HepG2 (cell line): ENCODE measurements at regions not wholly inside any gene's neighbourhood (a gene's known extent, or its start where the extent isn't known, plus 50 kb on each side); places are given as distances from the start of the nearest gene placed in this dataset.

Source experiments
- ETV5 ChIP-seq: IDR thresholded peaks from 2 replicates; pipeline ENCODE4 v1.6.1; 2018; ENCODE audit warnings: missing biosample characterization, missing genetic modification reagents, inconsistent platforms, borderline replicate concordance
- HIVEP1 ChIP-seq: sonication (generic); formaldehyde crosslinking; IDR thresholded peaks from 2 replicates; pipeline ENCODE4 v1.4.0; 2020; ENCODE audit warnings: mild to moderate bottlenecking, missing genetic modification reagents
- HNF4A ChIP-seq: sonication (generic); formaldehyde crosslinking; IDR thresholded peaks from 2 replicates; pipeline ENCODE4 v1.4.0; 2020; ENCODE audit warnings: missing genetic modification reagents
- MAZ ChIP-seq, 2 experiments: sonication (generic) in 1 of 2; formaldehyde crosslinking in 1 of 2; IDR thresholded peaks; 2 replicates each; pipeline versions ENCODE4 v1.5.0 to v1.6.1; 2012 to 2020; ENCODE audit warnings: low read depth in 2 of 2, mild to moderate bottlenecking in 2 of 2, borderline replicate concordance in 1 of 2, improper control_type of control experiment in 1 of 2, low read length in 1 of 2, missing genetic modification reagents in 1 of 2, moderate library complexity in 1 of 2
- PAF1 ChIP-seq: IDR thresholded peaks from 2 replicates; pipeline ENCODE4 v1.6.1; 2016; ENCODE audit warnings: missing genetic modification reagents, missing compliant biosample characterization
- RARA ChIP-seq: IDR thresholded peaks from 2 replicates; pipeline ENCODE4 v1.6.1; 2016; ENCODE audit warnings: missing genetic modification reagents, missing compliant biosample characterization
- ZNF550 ChIP-seq: sonication (generic); formaldehyde crosslinking; IDR thresholded peaks from 2 replicates; pipeline ENCODE4 v1.4.0; 2020; ENCODE audit warnings: mild to moderate bottlenecking, missing genetic modification reagents, borderline replicate concordance
- ZNF878 ChIP-seq: sonication (generic); formaldehyde crosslinking; IDR thresholded peaks from 2 replicates; pipeline ENCODE4 v1.8.1; 2023; ENCODE audit warnings: mild to moderate bottlenecking, missing genetic modification reagents, moderate library complexity
- ZSCAN22 ChIP-seq: sonication (generic); formaldehyde crosslinking; IDR thresholded peaks from 2 replicates; pipeline ENCODE4 v1.4.0; 2020; ENCODE audit warnings: mild to moderate bottlenecking, missing genetic modification reagents
- TF ChIP-seq, protein P1 (sequence below): sonication (generic); formaldehyde crosslinking; IDR thresholded peaks from one replicate; pipeline ENCODE4 v1.5.1; 2020; ENCODE audit warnings: mild to moderate bottlenecking, missing genetic modification reagents; ENCODE audit errors: not compliant biosample characterization
- TF ChIP-seq, protein P2 (sequence below): fragments of 450-650 bp; IDR thresholded peaks from 2 replicates; pipeline ENCODE4 v1.6.1; 2016

DNA sequence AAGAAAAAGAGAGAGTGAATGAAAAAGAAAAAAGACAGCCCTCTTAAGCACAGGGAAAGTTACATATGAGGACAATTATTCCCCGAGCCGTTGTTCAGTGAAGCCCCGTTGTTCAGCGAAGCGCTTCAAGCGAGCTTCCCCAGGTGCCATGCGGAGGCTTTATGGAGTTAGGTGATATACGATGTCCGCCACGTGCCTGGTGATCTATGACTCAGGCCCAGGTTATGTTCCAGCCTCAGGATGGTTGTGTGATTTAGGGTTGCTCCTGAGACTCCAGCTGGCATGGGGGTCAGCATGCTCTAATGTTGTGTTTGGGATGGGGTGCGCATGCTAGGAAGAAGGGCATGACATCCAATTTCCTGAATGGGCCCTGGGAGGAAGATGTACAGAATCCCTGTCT, 365.6 kb downstream of the CDK5RAP2 start (continued):
- TF ChIP-seq, protein P1, sequence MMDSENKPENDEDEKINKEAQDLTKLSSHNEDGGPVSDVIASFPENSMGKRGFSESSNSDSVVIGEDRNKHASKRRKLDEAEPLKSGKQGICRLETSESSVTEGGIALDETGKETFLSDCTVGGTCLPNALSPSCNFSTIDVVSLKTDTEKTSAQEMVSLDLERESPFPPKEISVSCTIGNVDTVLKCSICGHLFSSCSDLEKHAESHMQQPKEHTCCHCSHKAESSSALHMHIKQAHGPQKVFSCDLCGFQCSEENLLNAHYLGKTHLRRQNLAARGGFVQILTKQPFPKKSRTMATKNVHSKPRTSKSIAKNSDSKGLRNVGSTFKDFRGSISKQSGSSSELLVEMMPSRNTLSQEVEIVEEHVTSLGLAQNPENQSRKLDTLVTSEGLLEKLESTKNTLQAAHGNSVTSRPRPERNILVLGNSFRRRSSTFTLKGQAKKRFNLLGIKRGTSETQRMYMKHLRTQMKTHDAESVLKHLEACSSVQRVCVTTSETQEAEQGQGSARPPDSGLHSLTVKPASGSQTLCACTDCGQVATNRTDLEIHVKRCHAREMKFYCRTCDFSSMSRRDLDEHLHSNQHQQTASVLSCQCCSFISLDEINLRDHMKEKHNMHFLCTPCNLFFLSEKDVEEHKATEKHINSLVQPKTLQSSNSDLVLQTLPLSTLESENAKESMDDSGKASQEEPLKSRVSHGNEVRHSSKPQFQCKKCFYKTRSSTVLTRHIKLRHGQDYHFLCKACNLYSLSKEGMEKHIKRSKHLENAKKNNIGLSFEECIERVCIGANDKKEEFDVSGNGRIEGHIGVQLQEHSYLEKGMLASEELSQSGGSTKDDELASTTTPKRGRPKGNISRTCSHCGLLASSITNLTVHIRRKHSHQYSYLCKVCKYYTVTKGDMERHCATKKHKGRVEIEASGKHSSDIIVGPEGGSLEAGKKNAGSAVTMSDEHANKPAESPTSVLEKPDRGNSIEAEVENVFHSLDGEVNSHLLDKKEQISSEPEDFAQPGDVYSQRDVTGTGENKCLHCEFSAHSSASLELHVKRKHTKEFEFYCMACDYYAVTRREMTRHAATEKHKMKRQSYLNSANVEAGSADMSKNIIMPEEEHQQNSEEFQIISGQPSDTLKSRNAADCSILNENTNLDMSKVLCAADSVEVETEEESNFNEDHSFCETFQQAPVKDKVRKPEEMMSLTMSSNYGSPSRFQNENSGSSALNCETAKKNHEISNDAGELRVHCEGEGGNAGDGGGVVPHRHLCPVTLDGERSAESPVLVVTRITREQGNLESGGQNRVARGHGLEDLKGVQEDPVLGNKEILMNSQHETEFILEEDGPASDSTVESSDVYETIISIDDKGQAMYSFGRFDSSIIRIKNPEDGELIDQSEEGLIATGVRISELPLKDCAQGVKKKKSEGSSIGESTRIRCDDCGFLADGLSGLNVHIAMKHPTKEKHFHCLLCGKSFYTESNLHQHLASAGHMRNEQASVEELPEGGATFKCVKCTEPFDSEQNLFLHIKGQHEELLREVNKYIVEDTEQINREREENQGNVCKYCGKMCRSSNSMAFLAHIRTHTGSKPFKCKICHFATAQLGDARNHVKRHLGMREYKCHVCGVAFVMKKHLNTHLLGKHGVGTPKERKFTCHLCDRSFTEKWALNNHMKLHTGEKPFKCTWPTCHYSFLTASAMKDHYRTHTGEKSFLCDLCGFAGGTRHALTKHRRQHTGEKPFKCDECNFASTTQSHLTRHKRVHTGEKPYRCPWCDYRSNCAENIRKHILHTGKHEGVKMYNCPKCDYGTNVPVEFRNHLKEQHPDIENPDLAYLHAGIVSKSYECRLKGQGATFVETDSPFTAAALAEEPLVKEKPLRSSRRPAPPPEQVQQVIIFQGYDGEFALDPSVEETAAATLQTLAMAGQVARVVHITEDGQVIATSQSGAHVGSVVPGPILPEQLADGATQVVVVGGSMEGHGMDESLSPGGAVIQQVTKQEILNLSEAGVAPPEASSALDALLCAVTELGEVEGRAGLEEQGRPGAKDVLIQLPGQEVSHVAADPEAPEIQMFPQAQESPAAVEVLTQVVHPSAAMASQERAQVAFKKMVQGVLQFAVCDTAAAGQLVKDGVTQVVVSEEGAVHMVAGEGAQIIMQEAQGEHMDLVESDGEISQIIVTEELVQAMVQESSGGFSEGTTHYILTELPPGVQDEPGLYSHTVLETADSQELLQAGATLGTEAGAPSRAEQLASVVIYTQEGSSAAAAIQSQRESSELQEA (CRISPR knock-in tag) = no peak
- TF ChIP-seq RARA (CRISPR knock-in tag) = no peak
- TF ChIP-seq HIVEP1 (CRISPR knock-in tag) = no peak
- no peak for TF ChIP-seq MAZ (IDR thresholded peaks at IDR 0.05; ENCODE audit: borderline replicate concordance, low read depth, low read length)
- no peak for TF ChIP-seq MAZ (CRISPR knock-in tag; IDR thresholded peaks at IDR 0.05; ENCODE audit: low read depth)
- TF ChIP-seq PAF1 (CRISPR knock-in tag) = no peak
- no peak for TF ChIP-seq ZSCAN22
- no peak for TF ChIP-seq ETV5 (CRISPR knock-in tag)
- TF ChIP-seq, protein P2, sequence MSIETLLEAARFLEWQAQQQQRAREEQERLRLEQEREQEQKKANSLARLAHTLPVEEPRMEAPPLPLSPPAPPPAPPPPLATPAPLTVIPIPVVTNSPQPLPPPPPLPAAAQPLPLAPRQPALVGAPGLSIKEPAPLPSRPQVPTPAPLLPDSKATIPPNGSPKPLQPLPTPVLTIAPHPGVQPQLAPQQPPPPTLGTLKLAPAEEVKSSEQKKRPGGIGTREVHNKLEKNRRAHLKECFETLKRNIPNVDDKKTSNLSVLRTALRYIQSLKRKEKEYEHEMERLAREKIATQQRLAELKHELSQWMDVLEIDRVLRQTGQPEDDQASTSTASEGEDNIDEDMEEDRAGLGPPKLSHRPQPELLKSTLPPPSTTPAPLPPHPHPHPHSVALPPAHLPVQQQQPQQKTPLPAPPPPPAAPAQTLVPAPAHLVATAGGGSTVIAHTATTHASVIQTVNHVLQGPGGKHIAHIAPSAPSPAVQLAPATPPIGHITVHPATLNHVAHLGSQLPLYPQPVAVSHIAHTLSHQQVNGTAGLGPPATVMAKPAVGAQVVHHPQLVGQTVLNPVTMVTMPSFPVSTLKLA = no peak
- TF ChIP-seq HNF4A (CRISPR knock-in tag) = no peak
- no peak for TF ChIP-seq ZNF550
- TF ChIP-seq ZNF878 (CRISPR knock-in tag) = no peak
